GM23248 (cell line): ENCODE measurements at regions not wholly inside any gene's neighbourhood (a gene's known extent, or its start where the extent isn't known, plus 50 kb on each side); places are given as distances from the start of the nearest gene placed in this dataset.

Experiments used
- EZH2 ChIP-seq: fragments of 200-600 bp; sonication (generic); IDR thresholded peaks from 2 replicates; pipeline ENCODE4 v1.6.1; 2018; ENCODE audit warnings: antibody characterized with exemption, mild to moderate bottlenecking; ENCODE audit not compliant: insufficient read depth, poor library complexity, severe bottlenecking
- EZH2phosphoT487 ChIP-seq: fragments of 200-600 bp; sonication (generic); IDR thresholded peaks from 2 replicates; pipeline ENCODE4 v1.6.1; 2018; ENCODE audit warnings: antibody characterized with exemption, moderate library complexity, mild to moderate bottlenecking, low read depth; ENCODE audit not compliant: insufficient read depth

DNA sequence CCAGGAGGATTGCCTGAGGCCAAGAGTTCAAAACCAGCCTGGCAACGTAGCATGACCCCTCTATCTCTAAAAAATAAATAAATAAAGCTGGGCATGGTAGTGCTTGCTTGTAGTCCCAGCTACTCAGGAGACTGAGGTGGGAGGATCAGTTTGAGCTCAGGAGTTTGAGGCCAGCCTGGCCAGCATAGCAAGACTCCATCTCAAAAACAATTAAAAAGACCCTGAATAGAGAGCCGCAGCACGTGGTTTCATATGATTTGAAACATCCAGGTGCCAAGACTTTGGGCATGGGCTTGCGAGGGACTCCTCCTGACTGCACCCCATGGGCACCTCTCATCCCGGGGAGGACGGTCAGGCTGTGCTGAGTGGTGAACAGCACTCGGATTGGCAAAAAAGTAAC, 63.9 kb downstream of the ZIC5 start:
- TF ChIP-seq EZH2, result no peak
- no peak for TF ChIP-seq EZH2phosphoT487
